Gastroesophageal sphincter (tissue), 3 donors: ENCODE measurements at regions not wholly inside any gene's neighbourhood (a gene's known extent, or its start where the extent isn't known, plus 50 kb on each side); places are given as distances from the start of the nearest gene placed in this dataset.

Experiments
- CTCF ChIP-seq, 4 experiments: fragments of 200-600 bp in 2 of 4; fragments of 450-650 bp in 2 of 4; sonication (generic) in 1 of 4; IDR thresholded peaks; one replicate each; pipeline ENCODE4 v1.5.1; 2017 to 2019; ENCODE audit warnings: antibody characterized with exemption in 4 of 4, mild to moderate bottlenecking in 2 of 4, moderate library complexity in 2 of 4
- POLR2A ChIP-seq, 2 donors: fragments of 450-650 bp; IDR thresholded peaks; one replicate each; pipeline ENCODE4 v1.6.1; 2017; ENCODE audit warnings: antibody characterized with exemption in 2 of 2, mild to moderate bottlenecking in 2 of 2, moderate library complexity in 1 of 2
- POLR2AphosphoS5 ChIP-seq: sonication (generic); formaldehyde crosslinking; IDR thresholded peaks from one replicate; pipeline ENCODE4 v1.6.1; 2017; ENCODE audit warnings: antibody characterized with exemption

GRCh38 chr18:11305507-11305906 is 156.1 kb upstream of the PIEZO2 start:
- TF ChIP-seq CTCF (IDR thresholded peaks at IDR 0.05) = no peak
- TF ChIP-seq POLR2A (IDR thresholded peaks at IDR 0.05) = no peak
- TF ChIP-seq POLR2AphosphoS5 = no peak
